ENCODE measurements at regions not wholly inside any gene's neighbourhood (a gene's known extent, or its start where the extent isn't known, plus 50 kb on each side); places are given as distances from the start of the nearest gene placed in this dataset.

- DNase-seq, result no peak
Observed at GRCh38 chr17:79539944-79540705, 70.7 kb downstream of the RBFOX3 start.

GRCh38 chr17:79538291-79538690 is 72.6 kb downstream of the RBFOX3 start:
- no peak for DNase-seq

GRCh38 chr17:79537686-79538085 is 73.2 kb downstream of the RBFOX3 start:
- no peak for DNase-seq

- no peak for DNase-seq
Observed at GRCh38 chr17:79537061-79537460, 73.8 kb downstream of the RBFOX3 start.

GRCh38 chr17:79536212-79536840 is 74.5 kb downstream of the RBFOX3 start:
- no peak for DNase-seq

GRCh38 chr17:79535728-79536025 is 75.2 kb downstream of the RBFOX3 start:
- DNase-seq, result no peak

- no peak for DNase-seq
Observed at GRCh38 chr17:79534851-79535727, 75.8 kb downstream of the RBFOX3 start.

GRCh38 chr17:79534111-79534510 is 76.7 kb downstream of the RBFOX3 start:
- no peak for DNase-seq

GRCh38 chr17:79533116-79533515 is 77.7 kb downstream of the RBFOX3 start:
- DNase-seq, result no peak

GRCh38 chr17:79532107-79532790 is 78.6 kb downstream of the RBFOX3 start:
- no peak for DNase-seq

GRCh38 chr17:79531191-79532095 is 79.4 kb downstream of the RBFOX3 start:
- DNase-seq, result no peak

GRCh38 chr17:79530361-79531105 is 80.3 kb downstream of the RBFOX3 start:
- DNase-seq, result no peak

GRCh38 chr17:79529661-79530081 is 81.2 kb downstream of the RBFOX3 start:
- no peak for DNase-seq

- no peak for DNase-seq
Observed at GRCh38 chr17:79528592-79529125, 82.2 kb downstream of the RBFOX3 start.

- DNase-seq, result no peak
Observed at GRCh38 chr17:79527306-79527705, 83.5 kb downstream of the RBFOX3 start.

- DNase-seq, result no peak
Observed at GRCh38 chr17:79525793-79526677, 84.8 kb downstream of the RBFOX3 start.

GRCh38 chr17:79524213-79525187 is 86.4 kb downstream of the RBFOX3 start:
- no peak for DNase-seq

- DNase-seq, result no peak
Observed at GRCh38 chr17:79522414-79522813, 88.4 kb downstream of the RBFOX3 start.
